Mesodermal cell (in vitro differentiated cells): ENCODE measurements at regions not wholly inside any gene's neighbourhood (a gene's known extent, or its start where the extent isn't known, plus 50 kb on each side); places are given as distances from the start of the nearest gene placed in this dataset.

Experiments
- H3K27ac ChIP-seq: 2 replicates; pipeline ENCODE4 v1.7.0; 2013; ENCODE audit warnings: mild to moderate bottlenecking, low read depth, low read length, moderate library complexity; ENCODE audit not compliant: severe bottlenecking
- H3K36me3 ChIP-seq: 2 replicates; pipeline ENCODE4 v1.7.1; 2013; ENCODE audit warnings: mild to moderate bottlenecking, low read length, moderate library complexity; ENCODE audit not compliant: control insufficient read depth, insufficient read depth
- H3K4me1 ChIP-seq: one replicate; pipeline ENCODE4 v1.7.1; 2013; ENCODE audit warnings: mild to moderate bottlenecking, low read length; ENCODE audit not compliant: insufficient read depth, control insufficient read depth, poor library complexity, severe bottlenecking
- H3K4me3 ChIP-seq: 2 replicates; pipeline ENCODE4 v1.7.0; 2013; ENCODE audit warnings: low read length, control low read depth, mild to moderate bottlenecking; ENCODE audit not compliant: insufficient read depth, poor library complexity, severe bottlenecking; ENCODE audit errors: extremely low read depth
- H3K9me3 ChIP-seq: 2 replicates; pipeline ENCODE4 v1.7.1; 2013; ENCODE audit warnings: mild to moderate bottlenecking, low read length, moderate library complexity; ENCODE audit not compliant: control insufficient read depth
- WGBS, 2 experiments: methylation state at CpG; one replicate each; pipeline ENCODE4 v1.1.5; 2013; ENCODE audit warnings: missing lambda C conversion rate in 2 of 2; ENCODE audit not compliant: insufficient coverage in 2 of 2; 5-methylcytosine and 5-hydroxymethylcytosine counted together

DNA sequence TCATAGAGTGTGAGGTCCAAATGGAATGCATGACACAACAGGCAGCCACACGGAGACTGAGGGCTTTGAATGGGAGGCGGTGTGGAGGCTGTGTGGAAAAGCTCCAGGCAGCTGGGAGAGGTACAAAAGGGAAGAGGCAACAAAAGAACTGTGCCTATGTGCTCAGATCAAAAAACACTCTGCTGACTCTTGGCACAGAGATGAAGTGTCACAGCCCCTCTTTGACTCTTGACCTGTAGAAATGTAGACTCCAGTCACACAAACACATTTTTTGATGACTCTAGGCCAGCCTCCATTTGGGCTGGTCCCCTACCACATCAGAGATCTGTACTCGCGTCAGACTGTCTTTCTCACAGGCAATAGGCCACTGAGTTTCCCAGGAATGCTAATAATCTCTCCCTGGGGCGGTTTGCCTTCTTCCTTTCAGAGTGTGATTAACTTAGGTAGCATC lies 456.0 kb downstream of the TUSC7 start:
- Histone ChIP-seq H3K4me3 (no peak overlapping the region), H3K9me3 (no peaks in the 10 kb centered on the region), H3K36me3 (no peaks in the 10 kb centered on the region), H3K4me1 (no peaks in the 10 kb centered on the region), H3K27ac (no peak overlapping the region)
- WGBS, 2 experiments: 37 to 61% methylated on average over 3 of the region's 5 CpGs

DNA sequence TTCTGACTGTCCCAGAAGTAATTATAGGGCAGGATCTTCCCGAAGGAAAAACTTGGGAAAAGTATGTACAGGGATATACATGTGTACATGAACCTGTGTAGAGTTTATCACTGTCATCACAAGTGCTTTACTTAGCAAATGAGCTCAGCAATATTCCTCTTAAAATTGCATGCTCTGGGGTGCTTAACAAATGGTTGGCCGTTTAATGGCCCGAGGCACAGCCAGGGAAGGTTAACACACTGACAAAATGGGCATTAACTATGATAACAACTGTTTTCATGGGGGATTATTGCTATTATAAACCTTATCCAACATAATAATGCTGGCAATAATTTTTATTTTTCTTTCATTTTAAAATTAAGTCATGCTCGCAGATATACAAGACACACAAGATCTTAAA lies 459.3 kb downstream of the TUSC7 start:
- Histone ChIP-seq H3K36me3 (no peaks in the 10 kb centered on the region), H3K9me3 (no peaks in the 10 kb centered on the region), H3K4me1 (no peaks in the 10 kb centered on the region), H3K27ac (no peak overlapping the region), H3K4me3 (no peak overlapping the region)
- WGBS, 2 experiments: 60% methylated on average over 1 of the region's 4 CpGs; no CpG with 5 or more reads in 1 of the 2 experiments

DNA sequence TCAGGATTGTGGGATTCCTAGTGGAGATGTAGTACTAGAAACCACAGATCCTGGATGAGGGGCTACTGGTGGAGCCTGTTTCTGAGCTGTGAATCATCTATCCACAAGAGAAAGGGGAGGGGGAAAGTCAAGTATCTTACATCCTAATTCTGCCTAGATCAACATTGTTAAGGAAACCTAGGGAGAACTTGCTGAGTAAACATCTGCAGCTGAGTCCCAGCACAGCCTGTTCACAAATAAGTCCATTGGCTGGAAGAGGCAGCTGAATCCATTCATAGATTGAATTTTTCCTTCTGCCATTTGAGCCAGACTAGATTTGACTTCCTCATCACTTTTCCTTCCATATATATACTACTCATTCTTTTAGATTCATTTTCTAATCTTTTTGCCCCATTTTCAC lies 460.5 kb downstream of the TUSC7 start:
- no peaks in the 10 kb centered on the region for H3K9me3 ChIP-seq
- H3K36me3 ChIP-seq: no peaks in the 10 kb centered on the region
- H3K4me1 ChIP-seq: no peaks in the 10 kb centered on the region
- H3K27ac ChIP-seq: no peak overlapping the region
- no peak overlapping the region for H3K4me3 ChIP-seq

DNA sequence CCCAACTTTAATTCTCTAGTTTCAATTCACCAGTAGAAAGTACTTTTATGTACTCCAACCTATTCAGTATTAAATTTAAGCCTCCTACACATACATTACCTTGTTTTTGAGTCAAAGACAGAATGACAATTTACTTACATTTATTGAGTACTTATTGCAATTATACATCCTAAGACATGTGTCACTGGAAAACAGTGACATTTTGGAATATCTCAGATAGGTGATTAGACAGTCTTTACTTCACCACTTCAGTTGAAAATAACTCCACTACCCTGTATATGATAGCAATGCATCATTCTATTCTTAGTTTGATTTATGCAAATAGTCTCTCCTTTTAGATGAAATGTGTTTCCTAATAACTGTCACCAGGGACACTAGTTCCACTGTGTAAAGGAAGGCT lies 461.5 kb downstream of the TUSC7 start:
- no peak overlapping the region for H3K4me3 ChIP-seq
- H3K9me3 ChIP-seq: no peaks in the 10 kb centered on the region
- no peaks in the 10 kb centered on the region for H3K36me3 ChIP-seq
- H3K27ac ChIP-seq: no peak overlapping the region
- H3K4me1 ChIP-seq: no peaks in the 10 kb centered on the region

DNA sequence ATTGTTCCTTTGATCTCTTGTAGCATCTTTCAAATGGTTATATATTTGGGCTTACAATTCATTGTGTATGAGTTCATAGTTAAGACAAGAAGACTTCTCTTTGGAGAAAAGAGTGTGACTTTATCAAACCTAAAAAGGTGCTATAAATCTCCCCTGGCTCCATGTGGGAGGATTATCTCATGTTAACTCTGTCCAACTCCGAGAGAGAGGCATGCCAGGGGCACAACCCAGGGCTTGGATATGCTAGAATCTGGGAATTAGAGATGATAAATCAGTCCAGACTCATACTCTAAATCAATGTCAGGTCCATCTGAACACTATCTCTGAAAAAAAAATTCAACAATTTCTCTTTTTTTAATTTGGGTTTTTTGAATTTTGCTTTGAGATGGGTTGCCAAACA lies 462.8 kb downstream of the TUSC7 start:
- WGBS, 2 experiments: 83% methylated on average over 1 of the region's 1 CpG; no CpG with 5 or more reads in 1 of the 2 experiments
- H3K27ac ChIP-seq: no peak overlapping the region
- no peaks in the 10 kb centered on the region for H3K36me3 ChIP-seq
- no peaks in the 10 kb centered on the region for H3K9me3 ChIP-seq
- no peaks in the 10 kb centered on the region for H3K4me1 ChIP-seq
- H3K4me3 ChIP-seq: no peak overlapping the region

DNA sequence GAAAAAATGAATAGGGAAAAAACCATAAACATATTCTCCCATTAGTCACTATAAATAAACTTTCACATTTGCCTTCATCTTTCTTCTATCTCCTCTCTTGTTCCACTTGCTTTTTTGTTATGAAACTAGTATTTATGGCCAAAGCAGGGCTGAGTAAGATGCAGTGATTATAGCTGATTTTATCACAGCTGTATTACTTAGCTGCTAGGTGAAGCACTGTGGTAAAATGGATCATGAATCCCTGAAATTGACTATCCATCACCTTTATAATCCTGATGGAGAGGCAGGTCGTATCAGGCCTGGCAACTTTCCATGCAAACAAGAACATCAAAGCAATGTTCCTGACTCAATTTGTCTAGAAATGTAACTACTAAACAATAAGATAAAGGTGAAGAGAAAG lies 471.6 kb downstream of the TUSC7 start:
- no peaks in the 10 kb centered on the region for H3K9me3 ChIP-seq
- H3K4me3 ChIP-seq: no peak overlapping the region
- H3K4me1 ChIP-seq: no peaks in the 10 kb centered on the region
- no peaks in the 10 kb centered on the region for H3K36me3 ChIP-seq
- H3K27ac ChIP-seq: no peak overlapping the region
- WGBS, 2 experiments: 100% methylated on average over 1 of the region's 1 CpG; no CpG with 5 or more reads in 1 of the 2 experiments

DNA sequence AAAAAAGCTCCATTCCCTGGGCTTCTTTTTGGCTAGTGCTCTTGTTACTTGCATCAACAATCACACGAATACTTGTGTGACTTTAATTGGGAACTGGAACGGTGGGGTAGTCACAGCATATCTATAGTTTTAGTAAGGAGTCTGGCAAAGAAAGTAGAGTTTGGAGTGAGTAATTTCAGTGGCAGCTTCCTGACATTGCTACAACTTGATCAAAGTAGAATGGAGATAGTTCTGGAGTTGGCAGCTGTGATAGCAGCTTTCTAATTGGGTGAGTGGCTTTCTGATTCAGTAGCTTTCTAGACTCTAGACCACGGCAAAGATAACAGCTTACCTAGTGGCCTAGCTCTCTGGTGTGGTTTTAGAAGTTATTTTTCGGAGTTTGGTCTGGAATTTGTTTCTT lies 475.0 kb downstream of the TUSC7 start:
- H3K4me1 ChIP-seq: no peaks in the 10 kb centered on the region
- H3K36me3 ChIP-seq: no peaks in the 10 kb centered on the region
- H3K27ac ChIP-seq: no peak overlapping the region
- WGBS, 2 experiments: 86 to 93% methylated on average over 2 of the region's 4 CpGs
- no peak overlapping the region for H3K4me3 ChIP-seq
- no peaks in the 10 kb centered on the region for H3K9me3 ChIP-seq

DNA sequence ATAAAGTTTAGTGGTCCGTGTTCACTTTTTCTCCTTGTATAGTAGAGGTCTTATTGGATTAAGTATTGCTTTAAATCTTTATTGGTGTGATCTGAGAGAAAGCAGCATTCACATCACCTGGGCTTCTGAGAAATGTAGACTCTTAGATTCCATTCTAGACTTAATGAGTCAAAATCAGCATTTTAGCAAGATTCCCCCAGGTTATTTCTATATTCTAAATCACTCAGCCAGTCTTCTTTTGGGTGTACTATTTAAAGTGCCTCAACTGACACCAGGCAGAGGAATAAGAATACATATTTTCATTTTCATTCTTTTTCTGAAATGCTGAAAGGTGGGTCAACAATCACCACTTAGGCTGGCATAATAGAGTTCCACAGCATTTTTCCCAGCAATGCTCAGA lies 481.7 kb downstream of the TUSC7 start:
- no CpG with 5 or more reads among the region's 1 CpG for WGBS, 2 experiments
- H3K27ac ChIP-seq: no peak overlapping the region

DNA sequence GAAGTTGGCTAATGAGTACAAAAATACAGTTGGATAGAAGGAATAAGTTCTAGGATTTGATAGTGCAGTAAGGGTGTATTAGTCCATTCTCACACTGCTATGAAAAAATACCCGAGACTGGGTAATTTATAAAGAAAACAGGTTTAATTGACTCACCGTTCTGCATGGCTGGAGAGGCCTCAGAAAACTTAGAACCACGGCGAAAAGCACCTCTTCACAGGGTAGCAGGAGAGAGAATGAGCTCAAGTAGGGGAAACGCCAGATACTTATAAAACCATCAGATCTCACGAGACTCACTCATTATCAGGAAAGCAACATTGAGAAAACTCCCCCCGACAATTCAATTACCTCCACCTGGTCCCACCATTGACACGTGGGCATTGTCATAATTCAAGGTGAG lies 483.3 kb downstream of the TUSC7 start:
- H3K27ac ChIP-seq: no peak overlapping the region
- no peaks in the 10 kb centered on the region for H3K9me3 ChIP-seq
- H3K4me3 ChIP-seq: no peak overlapping the region
- no peaks in the 10 kb centered on the region for H3K4me1 ChIP-seq
- 89 to 100% methylated on average over 3 to 5 of the region's 8 CpGs for WGBS, 2 experiments
- H3K36me3 ChIP-seq: no peaks in the 10 kb centered on the region

More for the DNA sequence above, 481.7 kb downstream of the TUSC7 start:
- Histone ChIP-seq H3K9me3 (no peaks in the 10 kb centered on the region), H3K4me3 (no peak overlapping the region), H3K36me3 (no peaks in the 10 kb centered on the region), H3K4me1 (no peaks in the 10 kb centered on the region)

DNA sequence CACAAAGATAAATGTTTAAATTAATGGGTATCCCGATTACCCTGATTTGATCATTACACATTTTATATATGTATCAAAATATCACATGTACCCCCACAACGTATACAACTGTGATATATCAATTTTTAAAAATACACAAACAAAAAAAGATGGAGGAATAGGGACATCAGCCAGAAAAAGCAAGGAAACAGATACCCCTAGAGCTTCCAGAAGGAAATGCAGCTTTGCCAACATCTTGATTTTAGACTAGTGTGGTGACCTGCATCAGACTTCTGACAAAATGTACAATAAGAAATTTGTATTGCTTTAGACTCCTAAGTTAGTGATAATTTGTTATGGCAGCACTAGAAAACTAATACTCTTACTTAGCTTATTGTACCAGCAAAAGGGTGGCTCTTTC lies 483.8 kb downstream of the TUSC7 start:
- H3K9me3 ChIP-seq: no peaks in the 10 kb centered on the region
- no peak overlapping the region for H3K27ac ChIP-seq
- no peak overlapping the region for H3K4me3 ChIP-seq
- H3K4me1 ChIP-seq: no peaks in the 10 kb centered on the region
- no CpG with 5 or more reads among the region's 2 CpGs for WGBS, 2 experiments
- no peaks in the 10 kb centered on the region for H3K36me3 ChIP-seq

DNA sequence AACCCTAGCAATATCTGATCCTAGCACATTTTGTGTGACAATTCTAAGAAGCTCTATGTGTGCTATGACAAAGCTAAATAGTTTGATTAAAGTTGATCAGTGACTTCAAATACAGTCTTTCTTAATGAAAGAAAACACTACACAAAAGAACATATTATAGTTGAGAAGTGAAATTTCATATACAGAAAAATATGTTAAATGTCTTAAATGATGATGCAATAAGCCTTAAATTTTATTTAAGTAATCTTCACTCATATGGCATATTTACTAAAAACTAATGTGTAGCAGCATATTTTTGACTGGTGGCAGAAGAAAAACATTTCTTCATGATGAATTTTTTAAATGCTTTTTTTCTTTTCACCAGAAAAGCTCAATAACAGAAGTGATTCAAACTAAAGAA lies 485.5 kb downstream of the TUSC7 start:
- Histone ChIP-seq H3K9me3 (no peaks in the 10 kb centered on the region), H3K4me1 (no peaks in the 10 kb centered on the region), H3K36me3 (no peaks in the 10 kb centered on the region), H3K27ac (no peak overlapping the region), H3K4me3 (no peak overlapping the region)

DNA sequence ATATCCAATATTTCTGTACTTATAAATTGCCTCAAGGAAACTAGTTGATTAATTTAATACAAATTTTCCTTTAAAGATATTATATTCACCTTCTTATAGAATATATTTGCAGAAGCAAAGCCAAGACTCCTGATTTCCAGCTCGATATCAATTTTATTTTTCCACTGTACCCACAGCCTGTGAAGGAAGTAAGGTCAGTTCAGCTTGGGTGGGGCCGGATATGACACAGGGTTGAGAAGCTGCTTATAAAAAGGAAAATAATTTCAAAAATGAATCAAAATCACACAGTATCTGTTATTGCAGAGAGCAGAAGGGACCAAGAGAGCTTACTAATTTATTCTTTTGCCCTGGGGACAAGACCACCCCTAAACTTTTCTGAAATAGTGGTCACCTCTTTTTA lies 491.4 kb downstream of the TUSC7 start:
- Histone ChIP-seq H3K36me3 (no peaks in the 10 kb centered on the region), H3K4me1 (no peaks in the 10 kb centered on the region), H3K9me3 (no peaks in the 10 kb centered on the region), H3K4me3 (no peak overlapping the region), H3K27ac (no peak overlapping the region)
- WGBS, 2 experiments: no CpG with 5 or more reads among the region's 2 CpGs
